ENCODE measurements at regions not wholly inside any gene's neighbourhood (a gene's known extent, or its start where the extent isn't known, plus 50 kb on each side); places are given as distances from the start of the nearest gene placed in this dataset.
"Not testable (repeated sequence)": the region's sequence is repeated elsewhere in the genome, so short reads cannot be mapped to it uniquely, and the experiment has no call there.

- Histone ChIP-seq H3K4me1 (peaks cover 0 to 45% of the 10 kb centered on the region in 2 donors), H3K27ac (peak overlapping the region in 1 of 2 donors; percentile 68)
- H3K36me3 ChIP-seq; H3K27me3 ChIP-seq; H3K4me3 ChIP-seq; intact Hi-C loops (cut with DNase I); ATAC-seq; DNase-seq; H3K9me3 ChIP-seq: not testable (repeated sequence)
These were observed 56.5 kb upstream of the TNFSF10 start for GRCh38 chr3:172579753-172580152.

DNA sequence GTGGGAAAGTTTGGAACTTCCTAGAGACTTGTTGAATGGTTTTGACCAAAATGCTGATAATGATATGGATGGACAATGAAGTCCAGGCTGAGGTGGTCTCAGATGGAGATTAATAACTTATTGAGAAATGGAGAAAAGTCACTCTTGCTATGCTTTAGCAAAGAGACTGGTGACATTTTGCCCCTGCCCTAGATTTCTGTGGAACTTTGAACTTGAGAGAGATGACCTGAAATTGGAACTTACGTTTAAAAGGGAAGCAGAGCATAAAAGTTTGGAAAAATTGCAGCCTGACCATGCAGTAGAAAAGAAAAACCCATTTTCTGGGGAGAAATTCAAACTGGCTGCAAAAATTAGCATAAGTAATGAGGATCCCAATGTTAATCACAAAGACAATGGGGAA, 55.5 kb upstream of the TNFSF10 start:
- H3K36me3 ChIP-seq; H3K9me3 ChIP-seq; ATAC-seq; H3K27me3 ChIP-seq; H3K4me3 ChIP-seq; intact Hi-C loops (cut with DNase I); DNase-seq: not testable (repeated sequence)
- Histone ChIP-seq H3K27ac (peak overlapping the region in 1 of 2 donors; percentile 68), H3K4me1 (peaks cover 0 to 41% of the 10 kb centered on the region in 2 donors)

DNA sequence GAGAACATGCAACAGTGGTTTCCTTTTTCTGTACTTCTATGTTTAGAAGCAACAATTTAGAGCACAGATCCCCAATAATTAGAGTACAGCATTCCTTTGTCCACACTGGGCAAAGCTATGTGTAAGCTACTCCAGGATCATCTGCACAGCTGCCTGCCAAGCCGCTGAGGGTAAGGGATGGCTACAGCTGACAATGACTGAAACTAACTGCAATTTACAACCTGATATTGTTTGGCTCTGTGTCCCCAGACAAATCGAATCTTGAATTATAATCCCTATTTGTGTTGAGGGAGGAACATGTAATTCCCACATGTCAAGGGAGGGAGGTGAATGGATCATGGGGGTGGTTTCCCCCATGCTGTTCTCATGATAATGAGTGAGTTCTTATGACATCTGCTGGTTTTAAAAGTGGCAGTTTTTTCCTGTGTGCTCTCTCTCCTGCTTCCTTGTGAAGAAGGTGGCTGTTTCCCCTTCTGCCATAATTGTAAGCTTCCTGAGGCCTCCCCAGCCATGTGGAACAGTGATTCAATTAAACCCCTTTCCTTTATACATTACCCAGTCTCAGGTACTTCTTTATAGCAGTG, 54.8 kb upstream of the TNFSF10 start:
- peak overlapping the region in 1 of 2 donors; percentile 68 for H3K27ac ChIP-seq
- H3K4me1 ChIP-seq = peaks cover 0 to 41% of the 10 kb centered on the region in 2 donors
- H3K9me3 ChIP-seq = no peaks in the 10 kb centered on the region
- no peak overlapping the region for H3K4me3 ChIP-seq
- TF ChIP-seq, protein P1, sequence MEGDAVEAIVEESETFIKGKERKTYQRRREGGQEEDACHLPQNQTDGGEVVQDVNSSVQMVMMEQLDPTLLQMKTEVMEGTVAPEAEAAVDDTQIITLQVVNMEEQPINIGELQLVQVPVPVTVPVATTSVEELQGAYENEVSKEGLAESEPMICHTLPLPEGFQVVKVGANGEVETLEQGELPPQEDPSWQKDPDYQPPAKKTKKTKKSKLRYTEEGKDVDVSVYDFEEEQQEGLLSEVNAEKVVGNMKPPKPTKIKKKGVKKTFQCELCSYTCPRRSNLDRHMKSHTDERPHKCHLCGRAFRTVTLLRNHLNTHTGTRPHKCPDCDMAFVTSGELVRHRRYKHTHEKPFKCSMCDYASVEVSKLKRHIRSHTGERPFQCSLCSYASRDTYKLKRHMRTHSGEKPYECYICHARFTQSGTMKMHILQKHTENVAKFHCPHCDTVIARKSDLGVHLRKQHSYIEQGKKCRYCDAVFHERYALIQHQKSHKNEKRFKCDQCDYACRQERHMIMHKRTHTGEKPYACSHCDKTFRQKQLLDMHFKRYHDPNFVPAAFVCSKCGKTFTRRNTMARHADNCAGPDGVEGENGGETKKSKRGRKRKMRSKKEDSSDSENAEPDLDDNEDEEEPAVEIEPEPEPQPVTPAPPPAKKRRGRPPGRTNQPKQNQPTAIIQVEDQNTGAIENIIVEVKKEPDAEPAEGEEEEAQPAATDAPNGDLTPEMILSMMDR (IDR thresholded peaks at IDR 0.05) = no peak
- ATAC-seq = no peak
- no peak for DNase-seq
- H3K36me3 ChIP-seq = no peaks in the 10 kb centered on the region
- intact Hi-C loops (cut with DNase I) = no loop called here
- no peaks in the 10 kb centered on the region for H3K27me3 ChIP-seq

- intact Hi-C loops (cut with DNase I) = no loop called here
- no peak for DNase-seq
- H3K4me1 ChIP-seq = peaks cover 0 to 31% of the 10 kb centered on the region in 2 donors
These were observed 52.1 kb upstream of the TNFSF10 start for GRCh38 chr3:172575375-172575774.

GRCh38 chr3:172573422-172573821, 50.2 kb upstream of the TNFSF10 start:
- Histone ChIP-seq H3K27me3 (no peaks in the 10 kb centered on the region), H3K36me3 (no peaks in the 10 kb centered on the region), H3K27ac (no peak overlapping the region), H3K4me1 (peaks cover 0 to 25% of the 10 kb centered on the region in 2 donors), H3K9me3 (peaks cover 0 to 5% of the 10 kb centered on the region in 2 donors), H3K4me3 (no peak overlapping the region)
- TF ChIP-seq, protein P1 (IDR thresholded peaks at IDR 0.05) = no peak
- ATAC-seq (no peak), DNase-seq (no peak)
- intact Hi-C loops (cut with DNase I) = no loop called here

More at GRCh38 chr3:172575375-172575774, 52.1 kb upstream of the TNFSF10 start:
- Histone ChIP-seq H3K27me3 (no peaks in the 10 kb centered on the region), H3K36me3 (no peaks in the 10 kb centered on the region), H3K4me3 (no peak overlapping the region), H3K9me3 (peaks cover 0 to 5% of the 10 kb centered on the region in 2 donors), H3K27ac (no peak overlapping the region)
- TF ChIP-seq, protein P1 (IDR thresholded peaks at IDR 0.05) = no peak
- no peak for ATAC-seq

Measured in left lung (tissue), 4 donors.